CD4-positive, alpha-beta T cell (primary cell): ENCODE measurements at regions not wholly inside any gene's neighbourhood (a gene's known extent, or its start where the extent isn't known, plus 50 kb on each side); places are given as distances from the start of the nearest gene placed in this dataset.

ENCODE experiments used
- ATAC-seq: fragments of 200-7000 bp; cut with Tn5 transposase; one replicate; pipeline ENCODE4 v1.10.0; 2022; ENCODE audit warnings: mild to moderate bottlenecking; ENCODE audit not compliant: poor library complexity
- CTCF ChIA-PET: fragments of 350-600 bp; sonication (Branson Sonifier 250); formaldehyde crosslinking; loops from one replicate; lab custom pipeline; 2021; ENCODE audit warnings: antibody characterized with exemption, inconsistent platforms; lab: Charles Lee
- POLR2A ChIA-PET: fragments of 350-600 bp; sonication (Branson Sonifier 250); formaldehyde crosslinking; loops from one replicate; lab custom pipeline; 2021; ENCODE audit warnings: antibody characterized with exemption, inconsistent platforms; lab: Charles Lee
- DNase-seq, 14 experiments: peaks; one replicate each; pipeline ENCODE4 v3.0.0-alpha.2; 2013 to 2020; ENCODE audit warnings: mixed read lengths in 2 of 14
- H3K27ac ChIP-seq, 2 donors: one replicate each; pipeline versions ENCODE4 v1.5.1 to v1.7.0; 2013; ENCODE audit warnings: low read length in 2 of 2, low read depth in 1 of 2, mild to moderate bottlenecking in 1 of 2
- H3K27me3 ChIP-seq, 2 experiments: 1 replicate in 1 of 2; 2 replicates in 1 of 2; pipeline versions ENCODE4 v1.6.1 to v1.7.0; 2013; ENCODE audit warnings: low read length in 2 of 2, control low read depth in 1 of 2, mild to moderate bottlenecking in 1 of 2, moderate library complexity in 1 of 2; ENCODE audit not compliant: insufficient read depth in 2 of 2, control insufficient read depth in 1 of 2
- H3K36me3 ChIP-seq: one replicate; pipeline ENCODE4 v1.6.1; 2013; ENCODE audit warnings: low read length, control low read depth; ENCODE audit not compliant: insufficient read depth
- H3K4me1 ChIP-seq: one replicate; pipeline ENCODE4 v1.6.1; 2013; ENCODE audit warnings: low read length, control low read depth; ENCODE audit not compliant: insufficient read depth
- H3K4me3 ChIP-seq: one replicate; pipeline ENCODE4 v1.5.1; 2013; ENCODE audit warnings: mild to moderate bottlenecking, low read length, moderate library complexity
- H3K9me3 ChIP-seq, 2 experiments: 1 replicate in 1 of 2; 2 replicates in 1 of 2; pipeline versions ENCODE4 v1.6.1 to v1.7.0; 2013; ENCODE audit warnings: low read length in 2 of 2, mild to moderate bottlenecking in 2 of 2, control low read depth in 1 of 2, moderate library complexity in 1 of 2; ENCODE audit not compliant: control insufficient read depth in 1 of 2, insufficient read depth in 1 of 2
- H3K27ac Mint-ChIP-seq: one replicate; pipeline ENCODE4 v1.8.0; 2020; ENCODE audit warnings: mixed read lengths
- H3K27me3 Mint-ChIP-seq: one replicate; pipeline ENCODE4 v1.8.0; 2021; ENCODE audit warnings: mixed read lengths
- H3K36me3 Mint-ChIP-seq: one replicate; pipeline ENCODE4 v1.8.0; 2021; ENCODE audit warnings: low read depth, mixed read lengths
- H3K4me1 Mint-ChIP-seq: one replicate; pipeline ENCODE4 v1.8.0; 2021; ENCODE audit warnings: low read depth, mixed read lengths
- H3K4me3 Mint-ChIP-seq: one replicate; pipeline ENCODE4 v1.8.0; 2020; ENCODE audit warnings: mild to moderate bottlenecking, mixed read lengths
- H3K9me3 Mint-ChIP-seq: one replicate; pipeline ENCODE4 v1.8.0; 2020; ENCODE audit warnings: mixed read lengths
- intact Hi-C, 2 experiments: fragments of 100-400 bp; cut with DNase I in 1 of 2; cut with micrococcal nuclease in 1 of 2; formaldehyde crosslinking; loops; one replicate each; pipeline versions ENCODE4 v1.15.1 to v1.9.0; 2023 to 2025; cut with DNase I, micrococcal nuclease
- TF ChIP-seq, protein P1 (sequence below): fragments of 200-600 bp; IDR thresholded peaks from one replicate; pipeline ENCODE4 v1.8.0; 2022; ENCODE audit warnings: antibody characterized with exemption, mild to moderate bottlenecking

DNA sequence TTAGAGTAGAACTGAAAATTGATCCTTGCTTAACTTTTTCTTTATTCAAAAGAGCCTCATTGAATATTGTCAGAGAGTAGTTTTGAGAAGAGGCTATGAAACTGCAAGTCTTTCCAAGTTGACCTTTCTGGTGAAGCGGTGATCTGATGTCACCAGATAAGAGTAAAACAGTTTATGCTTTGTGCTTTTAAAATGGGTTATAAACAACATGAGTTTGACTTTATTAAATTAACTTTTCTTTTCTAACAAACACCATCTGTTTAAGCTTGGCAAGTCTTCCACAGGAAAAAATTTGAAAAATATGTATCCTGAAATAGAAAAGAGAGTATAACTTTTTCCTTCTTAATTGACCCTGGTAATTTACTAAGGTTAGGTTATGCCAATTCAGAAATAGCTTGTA lies 408.7 kb upstream of the NOVA1 start:
- Mint-ChIP-seq H3K4me1 (no peaks in the 10 kb centered on the region), H3K27me3 (no peaks in the 10 kb centered on the region), H3K9me3 (peaks cover 16% of the 10 kb centered on the region), H3K4me3 (no peak overlapping the region), H3K27ac (no peak overlapping the region), H3K36me3 (no peaks in the 10 kb centered on the region)
- Histone ChIP-seq H3K4me1 (no peaks in the 10 kb centered on the region), H3K4me3 (no peak overlapping the region), H3K27me3 (no peaks in the 10 kb centered on the region), H3K27ac (no peak overlapping the region), H3K9me3 (peaks cover 0 to 11% of the 10 kb centered on the region in 2 experiments), H3K36me3 (no peaks in the 10 kb centered on the region)
- CTCF ChIA-PET, result no interaction called here
- POLR2A ChIA-PET, result no interaction called here
- TF ChIP-seq, protein P1, sequence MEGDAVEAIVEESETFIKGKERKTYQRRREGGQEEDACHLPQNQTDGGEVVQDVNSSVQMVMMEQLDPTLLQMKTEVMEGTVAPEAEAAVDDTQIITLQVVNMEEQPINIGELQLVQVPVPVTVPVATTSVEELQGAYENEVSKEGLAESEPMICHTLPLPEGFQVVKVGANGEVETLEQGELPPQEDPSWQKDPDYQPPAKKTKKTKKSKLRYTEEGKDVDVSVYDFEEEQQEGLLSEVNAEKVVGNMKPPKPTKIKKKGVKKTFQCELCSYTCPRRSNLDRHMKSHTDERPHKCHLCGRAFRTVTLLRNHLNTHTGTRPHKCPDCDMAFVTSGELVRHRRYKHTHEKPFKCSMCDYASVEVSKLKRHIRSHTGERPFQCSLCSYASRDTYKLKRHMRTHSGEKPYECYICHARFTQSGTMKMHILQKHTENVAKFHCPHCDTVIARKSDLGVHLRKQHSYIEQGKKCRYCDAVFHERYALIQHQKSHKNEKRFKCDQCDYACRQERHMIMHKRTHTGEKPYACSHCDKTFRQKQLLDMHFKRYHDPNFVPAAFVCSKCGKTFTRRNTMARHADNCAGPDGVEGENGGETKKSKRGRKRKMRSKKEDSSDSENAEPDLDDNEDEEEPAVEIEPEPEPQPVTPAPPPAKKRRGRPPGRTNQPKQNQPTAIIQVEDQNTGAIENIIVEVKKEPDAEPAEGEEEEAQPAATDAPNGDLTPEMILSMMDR, result no peak
- ATAC-seq (no peak), DNase-seq (no peak)
- intact Hi-C loops, result no loop called here

DNA sequence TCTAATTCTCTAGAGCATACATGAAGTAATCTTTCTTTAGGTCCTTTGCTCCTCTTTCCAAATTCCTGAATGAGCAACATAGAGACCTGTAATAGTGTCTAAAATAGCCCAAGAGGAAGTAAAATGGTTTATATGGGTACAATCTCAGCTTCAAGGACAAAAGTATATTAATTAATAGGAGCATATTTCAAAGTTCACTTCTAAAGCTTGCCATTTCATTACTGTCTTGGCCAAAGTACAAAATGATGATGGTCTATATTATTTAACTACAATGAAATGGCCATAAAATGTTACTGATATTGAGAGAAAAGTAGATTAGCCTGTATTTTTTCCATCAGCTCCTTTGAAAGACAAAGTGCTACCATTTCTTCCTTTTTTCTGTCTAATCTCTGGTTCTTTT lies 410.4 kb upstream of the NOVA1 start:
- Histone ChIP-seq H3K27me3 (no peaks in the 10 kb centered on the region), H3K9me3 (peaks cover 0 to 8% of the 10 kb centered on the region in 2 experiments), H3K36me3 (no peaks in the 10 kb centered on the region), H3K4me3 (no peak overlapping the region), H3K27ac (no peak overlapping the region), H3K4me1 (no peaks in the 10 kb centered on the region)
- Mint-ChIP-seq H3K27ac (no peak overlapping the region), H3K9me3 (peaks cover 18% of the 10 kb centered on the region), H3K36me3 (no peaks in the 10 kb centered on the region), H3K27me3 (no peaks in the 10 kb centered on the region), H3K4me3 (no peak overlapping the region), H3K4me1 (no peaks in the 10 kb centered on the region)
- TF ChIP-seq, protein P1, result no peak
- POLR2A ChIA-PET, result no interaction called here
- CTCF ChIA-PET, result no interaction called here
- intact Hi-C loops, result no loop called here
- DNase-seq (no peak), ATAC-seq (no peak)

DNA sequence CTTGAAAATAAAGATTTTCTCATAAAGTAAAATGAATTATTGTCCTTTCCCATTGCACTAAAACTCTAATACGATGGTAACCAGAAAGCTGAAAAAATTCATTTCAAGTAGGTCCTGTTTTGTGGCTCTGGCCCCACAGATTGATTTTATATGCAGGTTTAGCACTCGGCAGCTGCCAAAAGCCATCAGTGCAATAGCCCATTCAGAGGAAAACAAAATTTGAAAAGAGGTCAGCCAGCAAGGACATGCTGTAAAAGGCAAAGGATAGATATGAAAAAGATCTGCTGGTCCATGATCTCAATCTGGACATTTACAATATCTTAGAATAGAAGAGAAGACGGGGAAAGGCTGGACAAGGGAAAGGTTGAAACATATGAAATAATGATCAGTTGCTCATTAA lies 414.8 kb upstream of the NOVA1 start:
- Histone ChIP-seq H3K36me3 (no peaks in the 10 kb centered on the region), H3K4me1 (no peaks in the 10 kb centered on the region), H3K4me3 (no peak overlapping the region), H3K27me3 (no peaks in the 10 kb centered on the region), H3K9me3 (peaks cover 0 to 4% of the 10 kb centered on the region in 2 experiments), H3K27ac (no peak overlapping the region)
- H3K9me3 Mint-ChIP-seq, result peaks cover 10% of the 10 kb centered on the region
- no peak overlapping the region for H3K4me3 Mint-ChIP-seq
- ChIA-PET POLR2A (no interaction called here), CTCF (no interaction called here)
- ATAC-seq (no peak), DNase-seq (no peak)
- H3K36me3 Mint-ChIP-seq, result no peaks in the 10 kb centered on the region
- TF ChIP-seq, protein P1, result no peak
- no peaks in the 10 kb centered on the region for H3K4me1 Mint-ChIP-seq
- no peaks in the 10 kb centered on the region for H3K27me3 Mint-ChIP-seq
- intact Hi-C loops, result no loop called here
- no peak overlapping the region for H3K27ac Mint-ChIP-seq
